ENCODE measurements at regions not wholly inside any gene's neighbourhood (a gene's known extent, or its start where the extent isn't known, plus 50 kb on each side); places are given as distances from the start of the nearest gene placed in this dataset.

- Histone ChIP-seq H3K9me2 (replicated peaks; ENCODE audit: control insufficient read depth, low read length) (no peaks in the 10 kb centered on the region), H3K27me3 (ENCODE audit: control insufficient read depth, low read length) (no peaks in the 10 kb centered on the region), H3K27ac (ENCODE audit: low read depth, low read length) (no peak overlapping the region), H3K79me2 (ENCODE audit: control insufficient read depth, low read length) (no peaks in the 10 kb centered on the region), H3K4me1 (ENCODE audit: control insufficient read depth, low read length) (no peaks in the 10 kb centered on the region), H4K20me1 (ENCODE audit: control insufficient read depth, insufficient read depth, low read depth, low read length) (no peaks in the 10 kb centered on the region), H3K36me3 (ENCODE audit: control insufficient read depth, low read length) (no peaks in the 10 kb centered on the region), H3K4me3 (ENCODE audit: low read length) (no peak overlapping the region), H3F3A (ENCODE audit: control insufficient read depth, insufficient read depth) (no peaks in the 10 kb centered on the region), H3K4me2 (ENCODE audit: low read length) (no peak overlapping the region), H3K9me3 (ENCODE audit: control insufficient read depth, insufficient read depth, low read length) (no peaks in the 10 kb centered on the region)
- no peak for TF ChIP-seq EZH2phosphoT487 (IDR thresholded peaks at IDR 0.05; ENCODE audit: borderline replicate concordance, low read length)
Observed at GRCh38 chr7:112622159-112622715, 141.4 kb downstream of the LSMEM1 start.

GRCh38 chr7:112624416-112624815 is 143.6 kb downstream of the LSMEM1 start:
- H3K4me3 ChIP-seq (ENCODE audit: low read length), result no peak overlapping the region
- no peaks in the 10 kb centered on the region for H3K4me1 ChIP-seq (ENCODE audit: control insufficient read depth, low read length)
- no peaks in the 10 kb centered on the region for H4K20me1 ChIP-seq (ENCODE audit: control insufficient read depth, insufficient read depth, low read depth, low read length)
- H3K9me2 ChIP-seq (replicated peaks; ENCODE audit: control insufficient read depth, low read length), result no peaks in the 10 kb centered on the region
- TF ChIP-seq EZH2phosphoT487 (IDR thresholded peaks at IDR 0.05; ENCODE audit: borderline replicate concordance, low read length) (no peak), CTCF (IDR thresholded peaks at IDR 0.05; ENCODE audit: low read depth, low read length, poor library complexity, severe bottlenecking) (no peak)
- no peaks in the 10 kb centered on the region for H3K36me3 ChIP-seq (ENCODE audit: control insufficient read depth, low read length)
- no peak overlapping the region for H3K4me2 ChIP-seq (ENCODE audit: low read length)
- no peaks in the 10 kb centered on the region for H3K79me2 ChIP-seq (ENCODE audit: control insufficient read depth, low read length)
- no peaks in the 10 kb centered on the region for H3F3A ChIP-seq (ENCODE audit: control insufficient read depth, insufficient read depth)
- no peak overlapping the region for H3K27ac ChIP-seq (ENCODE audit: low read depth, low read length)
- H3K27me3 ChIP-seq (ENCODE audit: control insufficient read depth, low read length), result no peaks in the 10 kb centered on the region
- no peaks in the 10 kb centered on the region for H3K9me3 ChIP-seq (ENCODE audit: control insufficient read depth, insufficient read depth, low read length)

GRCh38 chr7:112630565-112630964 is 149.8 kb downstream of the LSMEM1 start:
- no peak overlapping the region for H3K4me3 ChIP-seq (ENCODE audit: low read length)
- no peaks in the 10 kb centered on the region for H3K9me2 ChIP-seq (replicated peaks; ENCODE audit: control insufficient read depth, low read length)
- H3K4me2 ChIP-seq (ENCODE audit: low read length), result no peak overlapping the region
- no peaks in the 10 kb centered on the region for H3F3A ChIP-seq (ENCODE audit: control insufficient read depth, insufficient read depth)
- no peaks in the 10 kb centered on the region for H4K20me1 ChIP-seq (ENCODE audit: control insufficient read depth, insufficient read depth, low read depth, low read length)
- 0 out of 2 replicates have a peak, but pooled peaks cover 3% of the 10 kb centered on the region for H3K27me3 ChIP-seq (ENCODE audit: control insufficient read depth, low read length)
- no peaks in the 10 kb centered on the region for H3K36me3 ChIP-seq (ENCODE audit: control insufficient read depth, low read length)
- no peaks in the 10 kb centered on the region for H3K9me3 ChIP-seq (ENCODE audit: control insufficient read depth, insufficient read depth, low read length)
- no peak for TF ChIP-seq CTCF (IDR thresholded peaks at IDR 0.05; ENCODE audit: low read depth, low read length, poor library complexity, severe bottlenecking)
- no peaks in the 10 kb centered on the region for H3K4me1 ChIP-seq (ENCODE audit: control insufficient read depth, low read length)
- no peaks in the 10 kb centered on the region for H3K79me2 ChIP-seq (ENCODE audit: control insufficient read depth, low read length)
- no peak overlapping the region for H3K27ac ChIP-seq (ENCODE audit: low read depth, low read length)

- Histone ChIP-seq H3K4me3 (ENCODE audit: low read length) (no peak overlapping the region), H3K36me3 (ENCODE audit: control insufficient read depth, low read length) (no peaks in the 10 kb centered on the region), H3K27me3 (ENCODE audit: control insufficient read depth, low read length) (0 out of 2 replicates have a peak, but pooled peaks cover 3% of the 10 kb centered on the region), H3K79me2 (ENCODE audit: control insufficient read depth, low read length) (no peaks in the 10 kb centered on the region), H3F3A (ENCODE audit: control insufficient read depth, insufficient read depth) (no peaks in the 10 kb centered on the region), H3K9me3 (ENCODE audit: control insufficient read depth, insufficient read depth, low read length) (no peaks in the 10 kb centered on the region), H3K4me2 (ENCODE audit: low read length) (no peak overlapping the region), H3K9me2 (replicated peaks; ENCODE audit: control insufficient read depth, low read length) (no peaks in the 10 kb centered on the region), H3K4me1 (ENCODE audit: control insufficient read depth, low read length) (no peaks in the 10 kb centered on the region), H3K27ac (ENCODE audit: low read depth, low read length) (no peak overlapping the region), H4K20me1 (ENCODE audit: control insufficient read depth, insufficient read depth, low read depth, low read length) (no peaks in the 10 kb centered on the region)
- no peak for TF ChIP-seq CTCF (IDR thresholded peaks at IDR 0.05; ENCODE audit: low read depth, low read length, poor library complexity, severe bottlenecking)
- TF ChIP-seq EZH2phosphoT487 (IDR thresholded peaks at IDR 0.05; ENCODE audit: borderline replicate concordance, low read length), result no peak
Observed at GRCh38 chr7:112634107-112634506, 153.3 kb downstream of the LSMEM1 start.
